ENCODE measurements at regions not wholly inside any gene's neighbourhood (a gene's known extent, or its start where the extent isn't known, plus 50 kb on each side); places are given as distances from the start of the nearest gene placed in this dataset.

DNA sequence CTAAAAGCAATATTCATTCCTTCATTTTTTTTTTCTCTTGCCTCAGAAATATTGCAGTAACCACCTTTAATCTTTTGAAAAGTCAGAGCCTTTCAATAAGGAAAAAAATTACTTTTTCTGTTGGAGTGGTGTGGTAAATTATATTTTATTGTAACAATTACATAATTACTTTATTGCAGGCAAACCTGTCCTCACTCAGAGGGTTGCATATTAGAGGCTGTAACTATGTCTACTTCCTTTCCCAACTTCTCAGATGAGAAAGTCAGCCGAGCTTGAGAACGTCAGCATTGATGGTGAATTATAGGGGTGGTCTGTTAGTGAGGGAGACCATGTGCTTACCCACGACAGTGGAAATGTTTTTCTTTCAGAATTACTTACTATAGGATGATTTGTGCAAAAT lies 611.8 kb downstream of the KIF4B start:
- POLR2A ChIA-PET: no interaction called here
- Histone ChIP-seq H4K20me1 (ENCODE audit: insufficient read depth) (no peaks in the 10 kb centered on the region), H3K9me2 (ENCODE audit: insufficient read depth) (no peaks in the 10 kb centered on the region), H3K27me3 (ENCODE audit: insufficient read depth, low read length) (no peaks in the 10 kb centered on the region), H3K9me3 (ENCODE audit: control insufficient read depth in 1 of 2, insufficient read depth in 1 of 2, low read depth in 1 of 2, low read length in 2 of 2) (0 out of 4 replicates have a peak, but pooled peaks cover 0 to 2% of the 10 kb centered on the region in 2 experiments), H3K36me3 (ENCODE audit: control insufficient read depth in 1 of 2, insufficient read depth in 2 of 2, low read length in 2 of 2) (no peaks in the 10 kb centered on the region), H3K27ac (ENCODE audit: low read depth, low read length) (no peak overlapping the region), H3K4me3 (replicated peaks in 1 of 2; ENCODE audit: low read depth in 1 of 2, low read length in 2 of 2) (no peak overlapping the region), H3K79me2 (ENCODE audit: insufficient read depth, low read length) (no peaks in the 10 kb centered on the region), H2AFZ (ENCODE audit: low read depth, low read length, poor library complexity, severe bottlenecking) (no peak overlapping the region), H3K4me2 (ENCODE audit: low read length) (no peak overlapping the region), H3K4me1 (ENCODE audit: control insufficient read depth in 1 of 2, insufficient read depth in 2 of 2, low read length in 2 of 2) (no peaks in the 10 kb centered on the region), H3K9ac (ENCODE audit: low read length) (no peak overlapping the region)
- no peak for TF ChIP-seq YY1 (IDR thresholded peaks at IDR 0.05; ENCODE audit: extremely low read depth, insufficient replicate concordance, low read depth, low read length)
- TF ChIP-seq ZNF274 (IDR thresholded peaks at IDR 0.05; ENCODE audit: low read depth, low read length): no peak
- TF ChIP-seq, protein P1, sequence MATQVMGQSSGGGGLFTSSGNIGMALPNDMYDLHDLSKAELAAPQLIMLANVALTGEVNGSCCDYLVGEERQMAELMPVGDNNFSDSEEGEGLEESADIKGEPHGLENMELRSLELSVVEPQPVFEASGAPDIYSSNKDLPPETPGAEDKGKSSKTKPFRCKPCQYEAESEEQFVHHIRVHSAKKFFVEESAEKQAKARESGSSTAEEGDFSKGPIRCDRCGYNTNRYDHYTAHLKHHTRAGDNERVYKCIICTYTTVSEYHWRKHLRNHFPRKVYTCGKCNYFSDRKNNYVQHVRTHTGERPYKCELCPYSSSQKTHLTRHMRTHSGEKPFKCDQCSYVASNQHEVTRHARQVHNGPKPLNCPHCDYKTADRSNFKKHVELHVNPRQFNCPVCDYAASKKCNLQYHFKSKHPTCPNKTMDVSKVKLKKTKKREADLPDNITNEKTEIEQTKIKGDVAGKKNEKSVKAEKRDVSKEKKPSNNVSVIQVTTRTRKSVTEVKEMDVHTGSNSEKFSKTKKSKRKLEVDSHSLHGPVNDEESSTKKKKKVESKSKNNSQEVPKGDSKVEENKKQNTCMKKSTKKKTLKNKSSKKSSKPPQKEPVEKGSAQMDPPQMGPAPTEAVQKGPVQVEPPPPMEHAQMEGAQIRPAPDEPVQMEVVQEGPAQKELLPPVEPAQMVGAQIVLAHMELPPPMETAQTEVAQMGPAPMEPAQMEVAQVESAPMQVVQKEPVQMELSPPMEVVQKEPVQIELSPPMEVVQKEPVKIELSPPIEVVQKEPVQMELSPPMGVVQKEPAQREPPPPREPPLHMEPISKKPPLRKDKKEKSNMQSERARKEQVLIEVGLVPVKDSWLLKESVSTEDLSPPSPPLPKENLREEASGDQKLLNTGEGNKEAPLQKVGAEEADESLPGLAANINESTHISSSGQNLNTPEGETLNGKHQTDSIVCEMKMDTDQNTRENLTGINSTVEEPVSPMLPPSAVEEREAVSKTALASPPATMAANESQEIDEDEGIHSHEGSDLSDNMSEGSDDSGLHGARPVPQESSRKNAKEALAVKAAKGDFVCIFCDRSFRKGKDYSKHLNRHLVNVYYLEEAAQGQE (IDR thresholded peaks at IDR 0.05; ENCODE audit: low read depth): no peak
- no peak for TF ChIP-seq RAD21 (IDR thresholded peaks at IDR 0.05; ENCODE audit: low read depth)
- TF ChIP-seq, protein P2, sequence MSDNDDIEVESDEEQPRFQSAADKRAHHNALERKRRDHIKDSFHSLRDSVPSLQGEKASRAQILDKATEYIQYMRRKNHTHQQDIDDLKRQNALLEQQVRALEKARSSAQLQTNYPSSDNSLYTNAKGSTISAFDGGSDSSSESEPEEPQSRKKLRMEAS (IDR thresholded peaks at IDR 0.05): no peak
- no peak for TF ChIP-seq EGR1 (IDR thresholded peaks at IDR 0.05; ENCODE audit: low read depth)
- TF ChIP-seq ELF1 (IDR thresholded peaks at IDR 0.05; ENCODE audit: borderline replicate concordance, low read depth): no peak
- TF ChIP-seq SRF (IDR thresholded peaks at IDR 0.05; ENCODE audit: low read depth): no peak
- TF ChIP-seq CBX3 (IDR thresholded peaks at IDR 0.05; ENCODE audit: low read depth): no peak
- no peak for TF ChIP-seq FOSL1 (IDR thresholded peaks at IDR 0.05; ENCODE audit: low read depth)
- no peak for TF ChIP-seq JUND (IDR thresholded peaks at IDR 0.05)
- TF ChIP-seq EZH2phosphoT487 (IDR thresholded peaks at IDR 0.05; ENCODE audit: borderline replicate concordance): no peak
- TF ChIP-seq CEBPB (IDR thresholded peaks at IDR 0.05; ENCODE audit: low read depth): no peak
- TF ChIP-seq SIN3A (IDR thresholded peaks at IDR 0.05; ENCODE audit: low read depth): no peak
- no peak for TF ChIP-seq POLR2A (IDR thresholded peaks at IDR 0.05; ENCODE audit: borderline replicate concordance, extremely low read depth, insufficient read depth, insufficient read length)
- TF ChIP-seq TCF7L2 (IDR thresholded peaks at IDR 0.05; ENCODE audit: borderline replicate concordance, extremely low read depth, insufficient read depth, insufficient read length): no peak
- TF ChIP-seq ZFX (IDR thresholded peaks at IDR 0.05): no peak
- TF ChIP-seq, protein P3, sequence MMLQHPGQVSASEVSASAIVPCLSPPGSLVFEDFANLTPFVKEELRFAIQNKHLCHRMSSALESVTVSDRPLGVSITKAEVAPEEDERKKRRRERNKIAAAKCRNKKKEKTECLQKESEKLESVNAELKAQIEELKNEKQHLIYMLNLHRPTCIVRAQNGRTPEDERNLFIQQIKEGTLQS (IDR thresholded peaks at IDR 0.05): no peak
- CTCF ChIA-PET: no interaction called here
- intact Hi-C loops (cut with micrococcal nuclease): no loop called here
- no TSS peak for BruUV-seq (replicated peaks)
- ATAC-seq (no peak), DNase-seq (ENCODE audit: low read depth, low spot score) (no peak)
- RAD21 ChIA-PET (ENCODE audit: low non-redundant PET in 1 of 2, low total read pairs in 2 of 2, uncharacterized antibody in 2 of 2, unreplicated experiment in 2 of 2): no interaction called here
